ELF-1 (cell line): ENCODE measurements at regions not wholly inside any gene's neighbourhood (a gene's known extent, or its start where the extent isn't known, plus 50 kb on each side); places are given as distances from the start of the nearest gene placed in this dataset.
"Not testable (repeated sequence)": the region's sequence is repeated elsewhere in the genome, so short reads cannot be mapped to it uniquely, and the experiment has no call there.

Experiments used
- DNase-seq: peaks from one replicate; pipeline ENCODE4 v3.0.0-alpha.2; 2016; ENCODE audit warnings: low read depth, low spot score

GRCh38 chr13:18835754-18836153 is 345.9 kb downstream of the TUBA3C start:
- DNase-seq, result not testable (repeated sequence)

- not testable (repeated sequence) for DNase-seq
Measured at GRCh38 chr13:18824678-18825077, 356.9 kb downstream of the TUBA3C start.

- DNase-seq, result not testable (repeated sequence)
Measured at GRCh38 chr13:18822655-18823639, 358.7 kb downstream of the TUBA3C start.

GRCh38 chr13:18773988-18774387 is 407.6 kb downstream of the TUBA3C start:
- not testable (repeated sequence) for DNase-seq

GRCh38 chr13:18741696-18742095 is 439.9 kb downstream of the TUBA3C start:
- DNase-seq, result not testable (repeated sequence)

GRCh38 chr13:18739310-18739709 is 442.3 kb downstream of the TUBA3C start:
- DNase-seq, result no peak

GRCh38 chr13:18738086-18738485 is 443.5 kb downstream of the TUBA3C start:
- not testable (repeated sequence) for DNase-seq

GRCh38 chr13:18727138-18727537 is 454.5 kb downstream of the TUBA3C start:
- not testable (repeated sequence) for DNase-seq

- DNase-seq, result not testable (repeated sequence)
Measured at GRCh38 chr13:18726524-18726923, 455.1 kb downstream of the TUBA3C start.

- DNase-seq, result not testable (repeated sequence)
Measured at GRCh38 chr13:18725242-18725822, 456.3 kb downstream of the TUBA3C start.

GRCh38 chr13:18714889-18715288 is 466.7 kb downstream of the TUBA3C start:
- no peak for DNase-seq

GRCh38 chr13:18710673-18711072 is 471.0 kb downstream of the TUBA3C start:
- not testable (repeated sequence) for DNase-seq

- DNase-seq, result not testable (repeated sequence)
Measured at GRCh38 chr13:18706538-18706937, 475.1 kb downstream of the TUBA3C start.

- DNase-seq, result not testable (repeated sequence)
Measured at GRCh38 chr13:18702464-18703247, 479.0 kb downstream of the TUBA3C start.

- not testable (repeated sequence) for DNase-seq
Measured at GRCh38 chr13:18698332-18698731, 483.3 kb downstream of the TUBA3C start.

- not testable (repeated sequence) for DNase-seq
Measured at GRCh38 chr13:18697851-18698250, 483.8 kb downstream of the TUBA3C start.

- DNase-seq, result not testable (repeated sequence)
Measured at GRCh38 chr13:18697221-18697620, 484.4 kb downstream of the TUBA3C start.

- DNase-seq, result not testable (repeated sequence)
Measured at GRCh38 chr13:18677403-18677802, 504.2 kb downstream of the TUBA3C start.

GRCh38 chr13:18675268-18675667 is 506.4 kb downstream of the TUBA3C start:
- not testable (repeated sequence) for DNase-seq

- not testable (repeated sequence) for DNase-seq
Measured at GRCh38 chr13:18673794-18674193, 507.8 kb downstream of the TUBA3C start.

- DNase-seq, result not testable (repeated sequence)
Measured at GRCh38 chr13:18666585-18666984, 515.0 kb downstream of the TUBA3C start.

- not testable (repeated sequence) for DNase-seq
Measured at GRCh38 chr13:18665716-18666115, 515.9 kb downstream of the TUBA3C start.
